PC-9 (cell line): ENCODE measurements at regions not wholly inside any gene's neighbourhood (a gene's known extent, or its start where the extent isn't known, plus 50 kb on each side); places are given as distances from the start of the nearest gene placed in this dataset.

Experiments
- BruUV-seq: library from RNA; stranded (reverse); fragments of 400-500 nt; replicated peaks from 2 replicates; lab custom pipeline; 2021; lab: Mats Ljungman, UMichigan
- CTCF ChIA-PET: fragments of 300-600 bp; sonication (Branson Sonifier 250); formaldehyde crosslinking; loops from one replicate; lab custom pipeline; 2022; ENCODE audit warnings: antibody characterized with exemption; lab: Charles Lee
- POLR2A ChIA-PET: fragments of 300-600 bp; sonication (Branson Sonifier 250); formaldehyde crosslinking; loops from one replicate; lab custom pipeline; 2022; ENCODE audit warnings: antibody characterized with exemption; ENCODE audit not compliant: unreplicated experiment; lab: Charles Lee
- DNase-seq, 2 experiments: peaks; one replicate each; pipeline versions ENCODE4 v3.0.0 to v3.0.0-alpha.2; 2015 to 2022; ENCODE audit warnings: mixed read lengths in 1 of 2
- H2AFZ ChIP-seq: fragments of 200-600 bp; sonication (generic); 2 replicates; pipeline ENCODE4 v1.8.1; 2017; ENCODE audit warnings: antibody characterized with exemption
- H3F3A ChIP-seq: fragments of 200-600 bp; sonication (generic); 2 replicates; pipeline ENCODE4 v1.8.1; 2017; ENCODE audit warnings: antibody characterized with exemption, mild to moderate bottlenecking, low read depth; ENCODE audit not compliant: insufficient read depth
- H3K27ac ChIP-seq: fragments of 200-600 bp; sonication (generic); 2 replicates; pipeline ENCODE4 v1.6.1; 2016; ENCODE audit warnings: mixed run types
- H3K27me3 ChIP-seq: fragments of 200-600 bp; sonication (generic); 2 replicates; pipeline ENCODE4 v1.6.1; 2016; ENCODE audit warnings: low read depth, mixed run types; ENCODE audit not compliant: insufficient read depth
- H3K36me3 ChIP-seq: fragments of 200-600 bp; sonication (generic); 2 replicates; pipeline ENCODE4 v1.6.1; 2016; ENCODE audit warnings: low read depth, mixed run types
- H3K4me1 ChIP-seq: fragments of 200-600 bp; sonication (generic); replicated peaks from 2 replicates; pipeline ENCODE4 v1.6.1; 2016; ENCODE audit warnings: mixed run types; ENCODE audit not compliant: insufficient read depth
- H3K4me2 ChIP-seq: fragments of 200-600 bp; sonication (generic); 2 replicates; pipeline ENCODE4 v1.6.1; 2017; ENCODE audit warnings: mixed run types
- H3K4me3 ChIP-seq: fragments of 200-600 bp; sonication (generic); 2 replicates; pipeline ENCODE4 v1.6.1; 2016; ENCODE audit warnings: mixed run types
- H3K79me2 ChIP-seq: fragments of 200-600 bp; sonication (generic); 2 replicates; pipeline ENCODE4 v1.6.1; 2017; ENCODE audit warnings: low read depth, mixed run types
- H3K9me2 ChIP-seq: fragments of 200-600 bp; sonication (generic); 2 replicates; pipeline ENCODE4 v1.8.1; 2017; ENCODE audit warnings: mild to moderate bottlenecking; ENCODE audit not compliant: insufficient read depth
- H3K9me3 ChIP-seq: fragments of 200-600 bp; sonication (generic); 2 replicates; pipeline ENCODE4 v1.8.1; 2016; ENCODE audit warnings: low read depth; ENCODE audit not compliant: insufficient read depth
- H4K20me1 ChIP-seq: fragments of 200-600 bp; sonication (generic); 2 replicates; pipeline ENCODE4 v1.8.1; 2017; ENCODE audit not compliant: insufficient read depth
- EZH2 ChIP-seq: fragments of 200-600 bp; sonication (generic); IDR thresholded peaks from 2 replicates; pipeline ENCODE4 v1.8.0; 2017; ENCODE audit warnings: antibody characterized with exemption, low read depth
- intact Hi-C: fragments of 100-400 bp; cut with micrococcal nuclease; formaldehyde crosslinking; loops from one replicate; pipeline ENCODE4 v1.10.0; 2022; ENCODE audit not compliant: unreplicated experiment
- TF ChIP-seq, protein P1 (sequence below): fragments of 200-600 bp; sonication (generic); conservative IDR thresholded peaks from 2 replicates; pipeline ENCODE4 v1.6.1; 2017; ENCODE audit warnings: mixed run types, antibody characterized with exemption, mild to moderate bottlenecking, moderate library complexity

DNA sequence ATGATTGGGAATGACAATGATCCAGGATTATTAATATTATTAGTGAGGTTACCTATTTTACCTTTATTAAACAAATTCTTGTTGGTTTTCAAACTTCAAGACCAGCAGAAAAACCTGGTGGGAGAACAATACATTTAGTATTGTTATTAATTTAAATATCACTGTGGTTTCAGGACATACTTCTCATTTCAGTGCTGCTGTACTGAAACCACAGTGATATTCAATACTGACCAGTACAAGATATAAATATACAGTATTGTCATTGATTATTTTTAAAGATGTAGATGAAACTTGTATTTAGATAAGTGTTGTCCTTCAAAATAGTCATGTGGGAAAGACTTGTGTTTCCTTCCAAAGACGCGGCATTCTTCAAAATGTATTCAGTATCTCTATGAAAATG is 1047.3 kb upstream of the CELF4 start:
- TF ChIP-seq EZH2 = no peak
- TF ChIP-seq, protein P1, sequence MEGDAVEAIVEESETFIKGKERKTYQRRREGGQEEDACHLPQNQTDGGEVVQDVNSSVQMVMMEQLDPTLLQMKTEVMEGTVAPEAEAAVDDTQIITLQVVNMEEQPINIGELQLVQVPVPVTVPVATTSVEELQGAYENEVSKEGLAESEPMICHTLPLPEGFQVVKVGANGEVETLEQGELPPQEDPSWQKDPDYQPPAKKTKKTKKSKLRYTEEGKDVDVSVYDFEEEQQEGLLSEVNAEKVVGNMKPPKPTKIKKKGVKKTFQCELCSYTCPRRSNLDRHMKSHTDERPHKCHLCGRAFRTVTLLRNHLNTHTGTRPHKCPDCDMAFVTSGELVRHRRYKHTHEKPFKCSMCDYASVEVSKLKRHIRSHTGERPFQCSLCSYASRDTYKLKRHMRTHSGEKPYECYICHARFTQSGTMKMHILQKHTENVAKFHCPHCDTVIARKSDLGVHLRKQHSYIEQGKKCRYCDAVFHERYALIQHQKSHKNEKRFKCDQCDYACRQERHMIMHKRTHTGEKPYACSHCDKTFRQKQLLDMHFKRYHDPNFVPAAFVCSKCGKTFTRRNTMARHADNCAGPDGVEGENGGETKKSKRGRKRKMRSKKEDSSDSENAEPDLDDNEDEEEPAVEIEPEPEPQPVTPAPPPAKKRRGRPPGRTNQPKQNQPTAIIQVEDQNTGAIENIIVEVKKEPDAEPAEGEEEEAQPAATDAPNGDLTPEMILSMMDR = no peak
- ChIA-PET POLR2A (no interaction called here), CTCF (no interaction called here)
- intact Hi-C loops = no loop called here
- Histone ChIP-seq H3F3A (no peaks in the 10 kb centered on the region), H3K9me3 (no peaks in the 10 kb centered on the region), H3K4me3 (no peak overlapping the region), H3K27me3 (no peaks in the 10 kb centered on the region), H4K20me1 (no peaks in the 10 kb centered on the region), H3K36me3 (no peaks in the 10 kb centered on the region), H2AFZ (no peak overlapping the region), H3K27ac (no peak overlapping the region), H3K4me1 (no peaks in the 10 kb centered on the region), H3K4me2 (no peak overlapping the region), H3K9me2 (no peaks in the 10 kb centered on the region), H3K79me2 (no peaks in the 10 kb centered on the region)
- BruUV-seq = no TSS peak
- DNase-seq = no peak

GRCh38 chr18:38611036-38611964 is 1045.7 kb upstream of the CELF4 start:
- BruUV-seq = no TSS peak
- CTCF ChIA-PET = no interaction called here

GRCh38 chr18:38606841-38607240 is 1041.2 kb upstream of the CELF4 start:
- intact Hi-C loops = no loop called here
- POLR2A ChIA-PET = no interaction called here
- H3K36me3 ChIP-seq = no peaks in the 10 kb centered on the region
- H2AFZ ChIP-seq = no peak overlapping the region
- no peaks in the 10 kb centered on the region for H3K9me3 ChIP-seq
- no TSS peak for BruUV-seq
- H3K79me2 ChIP-seq = no peaks in the 10 kb centered on the region
- H3K4me2 ChIP-seq = no peak overlapping the region
- CTCF ChIA-PET = no interaction called here
- no peaks in the 10 kb centered on the region for H3K9me2 ChIP-seq
- H3K27me3 ChIP-seq = no peaks in the 10 kb centered on the region
- no peaks in the 10 kb centered on the region for H3K4me1 ChIP-seq
- no peak overlapping the region for H3K4me3 ChIP-seq
- H3F3A ChIP-seq = no peaks in the 10 kb centered on the region
- H4K20me1 ChIP-seq = no peaks in the 10 kb centered on the region
- no peak for DNase-seq
- no peak overlapping the region for H3K27ac ChIP-seq
- no peak for TF ChIP-seq EZH2
- TF ChIP-seq, protein P1 = no peak

More at GRCh38 chr18:38611036-38611964, 1045.7 kb upstream of the CELF4 start:
- Histone ChIP-seq H4K20me1 (no peaks in the 10 kb centered on the region), H3F3A (no peaks in the 10 kb centered on the region), H3K4me1 (no peaks in the 10 kb centered on the region), H3K36me3 (no peaks in the 10 kb centered on the region), H3K27me3 (no peaks in the 10 kb centered on the region), H3K4me2 (no peak overlapping the region), H3K79me2 (no peaks in the 10 kb centered on the region), H3K9me3 (no peaks in the 10 kb centered on the region), H2AFZ (no peak overlapping the region), H3K9me2 (no peaks in the 10 kb centered on the region), H3K4me3 (no peak overlapping the region), H3K27ac (no peak overlapping the region)
- intact Hi-C loops = no loop called here
- POLR2A ChIA-PET = no interaction called here
- TF ChIP-seq EZH2 = no peak
- TF ChIP-seq, protein P1 = no peak
- DNase-seq = no peak
